Inferior parietal cortex (tissue), 1 donor: ENCODE measurements at regions not wholly inside any gene's neighbourhood (a gene's known extent, or its start where the extent isn't known, plus 50 kb on each side); places are given as distances from the start of the nearest gene placed in this dataset.

Experiments
- DNase-seq: peaks from one replicate; pipeline ENCODE4 v3.0.0-alpha.2; 2016; ENCODE audit errors: extremely low spot score

GRCh38 chr2:40797120-40797519, 345.2 kb upstream of the SLC8A1 start:
- DNase-seq: no peak

- DNase-seq: no peak
These were observed 352.0 kb upstream of the SLC8A1 start for GRCh38 chr2:40803900-40804299.

DNA sequence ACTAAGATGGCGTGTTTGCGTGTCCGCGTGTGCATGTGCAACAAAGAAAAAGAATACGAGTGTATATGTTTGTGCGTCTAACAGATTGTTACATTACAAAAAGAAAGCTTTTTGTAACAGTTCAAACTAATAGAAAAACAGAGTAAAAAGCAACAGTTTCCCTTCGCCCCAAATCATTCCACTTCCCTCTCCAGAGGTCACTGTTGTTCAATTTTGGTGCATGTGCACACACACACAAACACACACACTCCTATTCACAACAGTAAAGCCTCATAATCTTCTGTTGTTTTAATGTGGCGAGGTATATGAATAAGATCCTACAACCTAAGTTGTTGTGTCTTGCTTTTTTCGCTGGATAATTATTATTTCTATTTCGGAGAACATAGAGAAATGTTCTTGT, 357.3 kb upstream of the SLC8A1 start:
- DNase-seq: no peak

DNA sequence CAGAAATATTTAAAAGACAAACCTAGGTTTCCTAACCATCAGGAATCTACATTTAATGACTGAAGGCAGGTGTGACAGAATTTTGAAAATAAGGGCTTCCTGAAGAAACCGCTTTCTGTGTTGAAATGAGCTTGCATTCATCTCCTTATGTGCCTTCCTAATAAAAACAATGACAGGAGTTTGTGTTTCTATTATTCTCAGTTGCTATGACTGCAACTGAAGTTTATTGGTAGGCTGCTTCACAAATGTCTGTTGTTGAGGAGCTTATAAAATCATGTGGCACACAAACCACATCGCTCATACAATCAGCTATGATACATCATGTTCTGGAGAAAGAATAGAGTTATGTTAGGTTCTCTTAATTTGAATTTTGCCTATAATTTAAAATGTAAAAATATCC, 362.7 kb upstream of the SLC8A1 start:
- no peak for DNase-seq

DNA sequence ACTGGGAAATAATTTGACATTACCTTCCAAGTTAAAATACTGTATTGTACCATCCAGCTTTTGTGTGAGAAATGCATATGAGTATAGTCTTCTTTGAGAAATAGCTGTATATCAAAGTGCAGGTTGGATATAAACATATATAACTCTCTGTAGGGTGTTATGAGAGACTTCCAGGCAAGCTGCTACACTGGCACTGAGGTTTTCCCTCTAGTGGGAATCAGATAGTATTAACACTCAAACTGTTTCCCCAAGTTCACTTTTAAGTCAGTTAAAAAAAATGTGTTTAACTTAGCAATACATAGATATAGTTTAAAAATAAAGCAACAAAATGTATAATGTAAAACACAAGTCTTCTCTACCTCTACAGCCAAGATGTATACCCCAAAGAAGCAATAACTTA, 368.4 kb upstream of the SLC8A1 start:
- DNase-seq: no peak

GRCh38 chr2:40823478-40823877, 371.6 kb upstream of the SLC8A1 start:
- DNase-seq: no peak

DNA sequence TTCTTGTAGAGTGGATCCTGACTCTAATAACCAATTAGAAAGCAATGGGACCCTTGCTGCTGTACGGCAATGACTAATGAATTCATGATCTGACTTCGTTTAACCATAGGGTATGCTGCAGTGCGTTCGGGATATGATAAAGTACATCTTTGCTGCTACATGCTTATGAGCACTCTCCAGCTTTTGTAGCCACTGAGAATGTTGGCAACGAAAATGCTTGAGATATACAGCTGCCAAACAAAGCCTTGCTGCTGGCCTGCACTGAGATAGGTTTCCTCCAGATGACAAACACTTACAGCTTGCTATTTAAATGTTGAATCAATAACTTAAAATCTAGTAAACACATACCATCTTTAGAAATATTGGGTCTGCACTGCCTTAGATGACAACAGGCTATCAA, 372.4 kb upstream of the SLC8A1 start:
- no peak for DNase-seq

DNA sequence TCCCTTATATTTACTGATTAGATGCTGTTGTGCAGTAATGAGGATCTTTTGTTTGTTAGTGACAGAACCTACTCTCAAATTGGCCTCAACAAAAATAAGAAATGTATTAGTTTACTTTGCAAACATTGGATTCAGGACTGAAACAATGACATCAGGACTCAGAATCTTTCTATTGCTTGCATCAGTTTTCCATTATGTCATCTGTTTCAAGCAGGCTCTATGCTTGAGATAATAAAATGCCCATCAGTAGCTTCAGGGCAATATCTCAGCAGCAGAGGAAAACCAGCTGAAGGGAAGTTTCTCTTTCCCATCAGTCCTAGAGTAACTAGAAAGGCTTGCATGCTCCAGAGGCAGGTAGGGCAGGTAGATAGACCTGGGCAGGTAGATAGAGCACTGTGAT, 375.5 kb upstream of the SLC8A1 start:
- no peak for DNase-seq

- no peak for DNase-seq
These were observed 379.5 kb upstream of the SLC8A1 start for GRCh38 chr2:40831321-40831873.

DNA sequence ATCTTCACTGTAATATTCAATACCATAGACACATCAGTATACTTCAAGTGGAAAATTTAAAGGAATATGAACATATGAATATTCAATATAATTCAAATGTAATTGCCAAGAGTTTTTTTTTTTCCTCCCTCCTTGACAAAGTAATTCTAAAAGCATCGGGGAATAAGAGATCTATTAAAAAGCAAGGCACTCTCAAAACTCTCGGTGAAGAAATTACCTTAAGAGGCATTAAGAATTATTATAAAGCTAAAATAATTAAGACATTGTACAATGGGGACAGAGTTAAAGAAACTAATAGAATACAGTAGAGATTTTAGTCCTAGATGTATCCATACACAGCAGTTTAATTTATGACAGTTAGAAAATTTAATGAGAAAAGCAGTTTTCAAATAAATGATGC, 390.0 kb upstream of the SLC8A1 start:
- DNase-seq: no peak

- no peak for DNase-seq
These were observed 392.7 kb upstream of the SLC8A1 start for GRCh38 chr2:40844353-40845277.

DNA sequence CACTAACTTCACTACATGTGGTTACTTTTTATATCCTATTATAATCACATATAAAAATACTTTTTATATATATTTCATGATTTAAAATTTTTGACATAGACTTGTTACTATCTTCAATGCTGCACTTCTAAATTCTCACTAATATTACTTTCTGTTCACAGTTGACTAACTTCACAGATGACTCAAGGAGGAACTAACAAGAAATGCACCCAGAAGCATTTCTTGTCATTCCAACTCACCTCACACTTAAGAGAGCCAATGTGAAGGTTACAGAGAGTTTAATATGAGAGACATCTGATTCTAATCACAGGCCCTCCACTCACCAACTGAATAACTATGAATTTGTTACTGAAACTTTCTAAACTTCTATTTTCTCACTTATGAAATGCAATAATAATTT, 399.8 kb upstream of the SLC8A1 start:
- no peak for DNase-seq

DNA sequence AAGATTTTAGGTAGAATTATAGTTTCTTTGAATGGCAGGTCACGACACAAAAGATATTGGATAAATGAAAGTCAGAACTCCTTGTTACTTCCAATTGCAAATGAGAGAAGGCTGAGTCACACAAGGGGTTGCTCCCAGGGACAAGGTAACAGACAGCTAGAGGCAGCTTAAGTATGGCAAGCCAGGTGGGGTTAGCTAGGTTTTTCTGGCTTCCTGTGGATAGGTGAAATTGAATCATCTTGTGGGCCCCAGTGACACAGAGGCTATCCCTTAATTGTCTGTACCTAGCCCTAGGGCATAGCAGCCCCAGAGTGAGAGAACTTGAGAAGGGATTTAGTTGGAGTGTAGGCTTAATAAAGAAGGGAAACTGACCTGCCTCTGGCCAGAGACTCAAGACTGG, 407.7 kb upstream of the SLC8A1 start:
- DNase-seq: no peak

GRCh38 chr2:40867829-40868228, 415.9 kb upstream of the SLC8A1 start:
- no peak for DNase-seq

GRCh38 chr2:40872580-40872979, 420.7 kb upstream of the SLC8A1 start:
- DNase-seq: no peak

DNA sequence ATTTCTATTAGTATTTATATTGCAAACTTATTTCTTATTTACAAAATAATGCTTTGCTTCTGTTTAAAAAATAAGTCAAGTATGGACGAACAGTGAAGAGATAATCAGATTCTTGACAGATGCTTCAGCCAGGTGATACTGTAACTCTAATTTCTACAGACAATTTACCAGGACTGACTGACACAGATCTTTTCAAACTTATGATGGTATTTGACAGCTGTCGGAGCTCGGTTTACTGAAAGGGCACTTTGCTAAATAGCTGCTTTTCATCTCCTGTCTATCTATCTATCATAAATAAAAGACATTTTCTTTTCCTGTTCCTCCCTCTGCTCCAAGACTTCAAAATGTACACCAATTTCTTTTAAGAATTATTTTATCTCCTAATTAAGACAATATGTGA, 422.5 kb upstream of the SLC8A1 start:
- DNase-seq: no peak

DNA sequence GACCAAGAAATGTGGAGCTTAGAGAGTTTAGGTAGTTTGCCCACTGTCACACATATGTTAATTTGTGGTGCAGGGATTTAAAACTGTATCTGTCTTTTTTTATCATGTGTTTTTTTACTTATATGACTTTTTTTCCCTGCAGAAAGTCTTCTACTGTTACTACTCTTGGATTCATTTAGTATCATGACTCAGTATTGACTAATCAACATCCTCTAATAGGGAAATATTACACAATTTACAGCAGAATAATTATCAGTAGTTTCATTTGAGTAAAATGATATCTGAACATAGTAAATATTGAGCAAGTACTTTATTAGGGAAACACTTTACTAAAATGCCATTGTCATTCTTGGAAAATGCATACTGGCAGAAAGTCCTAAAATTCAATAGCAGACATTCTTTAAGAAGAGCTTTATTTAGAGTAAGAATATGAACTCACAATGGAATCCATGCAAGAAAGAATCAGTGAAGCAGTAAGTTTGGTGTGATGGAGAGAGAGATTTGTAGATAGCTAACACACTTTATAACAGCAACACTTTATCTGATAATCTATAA, 425.9 kb upstream of the SLC8A1 start:
- no peak for DNase-seq

DNA sequence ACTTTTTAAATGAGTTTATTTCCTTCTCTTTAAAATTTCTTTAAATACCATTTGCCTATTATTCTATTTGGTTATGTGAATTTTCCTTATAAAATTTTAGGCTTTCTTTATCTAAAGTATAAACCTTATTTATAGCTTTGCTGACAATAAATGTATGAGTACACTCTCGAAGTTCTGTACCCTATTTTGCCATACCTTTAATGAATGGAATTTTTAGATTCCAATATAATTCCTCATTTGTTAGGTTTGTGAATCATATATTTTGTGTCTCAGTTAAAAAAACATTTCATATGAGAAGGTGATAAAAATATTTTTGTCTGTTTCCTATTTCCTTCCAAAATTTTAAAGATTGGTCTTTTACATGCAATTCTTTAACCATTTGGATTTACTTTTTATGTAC, 427.4 kb upstream of the SLC8A1 start:
- no peak for DNase-seq

GRCh38 chr2:40886100-40886499, 434.2 kb upstream of the SLC8A1 start:
- no peak for DNase-seq

DNA sequence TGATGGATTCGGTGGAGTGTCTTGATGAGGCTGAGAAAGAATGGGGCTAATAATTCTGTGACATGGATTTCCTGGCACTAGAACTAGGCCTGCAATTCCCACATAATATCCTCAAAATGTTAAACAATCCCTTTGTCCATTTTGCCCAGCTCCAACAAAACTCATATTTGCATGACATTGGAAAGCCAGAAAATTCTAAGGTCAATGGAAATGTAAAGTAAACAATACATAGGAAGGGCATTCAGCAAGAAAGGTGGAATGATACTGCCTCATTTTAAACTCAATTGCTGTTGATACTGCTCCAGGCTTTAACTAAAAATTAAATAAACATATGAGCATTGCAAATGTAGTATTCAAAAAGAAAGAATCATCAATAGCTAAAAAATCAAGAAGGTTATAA, 434.8 kb upstream of the SLC8A1 start:
- no peak for DNase-seq

DNA sequence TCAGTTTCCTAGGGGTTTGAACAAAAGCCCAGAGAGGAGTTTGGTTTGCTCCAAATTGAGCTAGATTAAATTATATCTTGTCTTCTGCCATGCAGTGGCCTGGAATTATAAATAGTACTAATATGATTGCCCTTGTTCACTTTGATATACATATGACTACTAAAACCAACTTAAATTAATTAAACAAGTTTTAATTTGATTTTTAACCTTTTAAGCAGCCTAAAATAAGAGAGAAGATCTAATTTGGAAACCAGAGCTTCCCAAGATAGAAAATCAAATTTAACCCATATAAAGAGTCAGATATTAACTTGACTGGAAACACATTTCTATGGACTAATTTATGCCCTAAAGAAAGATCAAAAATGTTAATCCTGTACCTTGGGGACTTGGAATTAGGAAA, 444.5 kb upstream of the SLC8A1 start:
- DNase-seq: no peak

- no peak for DNase-seq
These were observed 462.8 kb upstream of the SLC8A1 start for GRCh38 chr2:40914666-40915065.

- no peak for DNase-seq
These were observed 463.8 kb upstream of the SLC8A1 start for GRCh38 chr2:40915651-40916050.
